ENCODE measurements at regions not wholly inside any gene's neighbourhood (a gene's known extent, or its start where the extent isn't known, plus 50 kb on each side); places are given as distances from the start of the nearest gene placed in this dataset.

DNA sequence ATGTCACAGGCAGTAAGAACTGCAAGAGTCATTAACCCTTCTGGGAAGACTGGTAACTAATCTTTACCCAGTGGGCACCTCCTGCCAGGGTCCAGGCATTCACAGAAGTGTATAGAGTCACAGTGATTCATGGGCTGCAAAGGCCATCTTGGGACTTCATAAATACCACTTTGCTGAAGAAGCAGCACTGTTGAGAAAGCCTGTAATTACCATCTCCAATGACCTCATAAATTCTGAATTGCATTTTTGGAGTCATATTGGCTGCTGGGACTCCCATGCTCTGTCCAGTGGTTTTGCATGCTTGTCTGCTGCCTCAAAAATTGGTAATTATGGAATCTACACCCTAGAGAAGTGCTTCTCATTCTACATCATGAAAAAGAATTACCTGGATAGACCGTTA lies 837.2 kb downstream of the NTRK3 start:
- DNase-seq (ENCODE audit: low spot score in 2 of 2), result no peak

DNA sequence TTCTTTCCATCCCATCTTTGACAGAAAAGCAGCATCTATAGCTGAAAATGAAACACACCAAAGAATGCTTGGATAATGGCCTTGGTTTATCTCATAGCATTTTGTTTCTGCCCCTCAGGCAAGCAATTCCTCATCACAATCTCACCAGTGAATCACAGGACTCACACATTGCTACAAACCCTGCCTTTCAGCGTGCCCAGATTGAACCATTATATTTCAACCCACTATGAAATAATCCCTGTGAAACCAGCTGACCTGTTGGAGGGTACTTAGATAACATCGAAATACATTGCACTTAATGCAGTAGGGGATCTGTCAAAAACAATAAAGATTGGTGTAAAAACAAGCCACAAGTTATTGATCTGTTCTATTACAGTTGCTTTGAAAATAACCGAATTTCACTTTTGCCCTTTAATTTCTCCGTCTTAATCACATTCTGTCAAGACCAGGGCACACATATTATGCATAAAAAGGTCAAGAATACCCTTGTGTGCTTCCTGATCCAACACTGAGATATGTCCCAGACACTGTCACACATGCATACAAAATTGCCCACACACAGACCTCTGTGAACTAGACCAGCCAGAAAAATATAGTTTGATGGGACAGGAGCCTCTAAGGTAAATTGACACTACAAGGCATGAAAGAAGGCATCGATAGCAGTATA lies 839.8 kb downstream of the NTRK3 start:
- DNase-seq (ENCODE audit: low spot score in 2 of 2) (no peak), FAIRE-seq (no peak)

More for the DNA sequence above, 837.2 kb downstream of the NTRK3 start:
- FAIRE-seq, result no peak

DNA sequence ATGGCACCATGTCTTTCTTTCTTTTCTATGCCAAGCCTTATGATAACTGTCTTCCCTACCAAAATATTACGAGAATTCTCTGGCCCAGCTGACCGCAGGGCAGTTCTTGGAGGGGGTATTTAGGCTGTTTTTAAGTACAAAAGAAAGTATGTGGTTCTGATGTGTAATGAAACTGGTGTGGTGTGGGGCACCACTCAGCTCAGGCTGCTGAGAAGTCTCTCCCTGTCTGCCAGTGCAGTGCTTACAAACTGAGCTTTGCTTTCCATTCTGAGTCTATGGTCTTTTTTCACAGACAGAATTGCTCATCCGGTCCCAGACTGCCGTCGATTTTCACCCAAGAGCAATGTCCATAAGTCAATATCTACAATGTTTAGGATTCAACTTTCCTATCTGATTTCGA lies 847.6 kb downstream of the NTRK3 start:
- FAIRE-seq (no peak), DNase-seq (ENCODE audit: low spot score in 2 of 2) (no peak)

DNA sequence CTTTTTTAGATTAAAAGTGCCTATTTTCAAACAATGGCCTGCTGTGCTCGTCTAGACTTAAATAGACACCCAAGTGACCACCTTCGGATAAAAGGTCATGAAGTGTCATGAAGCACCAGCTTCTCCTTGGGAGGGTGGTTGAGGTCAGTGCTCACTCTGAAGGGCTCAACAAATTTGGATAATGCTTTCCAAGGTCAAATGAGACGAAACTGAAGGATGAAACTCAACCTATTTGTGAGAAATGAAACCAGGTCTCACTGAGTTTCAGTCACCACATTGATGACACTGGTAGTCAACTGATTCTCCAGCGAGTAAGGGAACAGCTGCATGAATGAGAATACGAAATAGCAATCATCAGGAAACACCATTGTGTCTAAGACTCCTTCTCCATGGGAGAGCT lies 852.6 kb downstream of the NTRK3 start:
- DNase-seq (ENCODE audit: low spot score in 2 of 2), result no peak
- FAIRE-seq, result no peak

DNA sequence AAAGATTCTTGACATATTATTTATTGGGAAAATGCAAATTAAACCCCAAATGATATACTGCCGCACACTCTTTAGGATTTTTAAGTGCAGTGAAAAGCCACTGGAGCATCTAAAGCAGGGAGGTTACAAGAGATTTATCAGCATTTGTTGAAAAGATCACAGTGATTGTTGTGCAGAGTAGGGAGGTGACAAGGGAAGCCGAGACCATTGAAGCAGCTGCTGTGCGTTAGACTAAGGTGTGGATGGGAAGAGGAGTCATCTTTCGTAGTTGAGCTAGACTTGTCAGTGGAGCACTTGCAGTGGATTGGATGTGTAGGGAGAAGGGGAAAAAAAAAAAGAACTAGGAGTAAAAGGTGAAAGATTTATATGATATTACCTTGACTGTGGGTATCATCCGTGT lies 854.6 kb downstream of the NTRK3 start:
- no peak for FAIRE-seq
- DNase-seq (ENCODE audit: low spot score in 2 of 2), result no peak

DNA sequence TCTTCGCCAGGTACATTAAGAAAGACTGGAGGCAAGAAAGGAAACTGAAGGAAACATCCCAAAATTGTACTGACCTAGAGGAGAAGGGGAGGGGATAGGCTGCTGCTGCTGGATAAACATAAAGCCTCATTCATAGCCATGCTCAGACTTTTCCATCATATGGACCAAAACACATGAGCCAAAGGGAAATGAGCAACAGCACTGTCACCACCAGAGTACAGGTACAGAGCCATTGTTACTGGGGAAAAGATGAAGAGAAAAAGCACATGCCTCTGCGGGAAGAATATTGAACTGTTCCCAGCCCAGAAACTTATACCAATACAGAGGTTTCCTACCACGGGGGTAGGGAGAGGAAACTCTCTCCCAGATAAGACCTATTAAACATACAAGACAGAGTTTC lies 861.9 kb downstream of the NTRK3 start:
- no peak for DNase-seq (ENCODE audit: low spot score in 2 of 2)
- FAIRE-seq, result no peak

DNA sequence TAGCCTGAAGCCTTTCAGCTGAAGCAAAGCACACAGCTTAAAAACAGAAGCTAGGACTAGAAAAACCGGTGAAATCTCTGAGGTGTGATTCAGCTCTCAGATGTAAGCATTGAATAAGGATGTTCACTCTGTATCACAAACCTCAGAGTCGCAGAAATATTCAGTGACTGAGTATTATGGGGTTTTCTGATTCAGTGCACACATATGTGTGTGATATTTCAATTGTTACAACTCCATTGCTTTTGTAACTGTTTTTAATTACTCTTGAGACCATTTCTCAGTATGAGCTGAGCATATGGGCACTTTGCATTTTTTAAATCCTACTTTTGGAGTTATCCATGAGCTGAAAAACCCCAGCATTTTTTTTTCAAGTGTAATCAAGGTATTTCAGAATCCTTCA lies 868.8 kb downstream of the NTRK3 start:
- DNase-seq (ENCODE audit: low spot score in 2 of 2) (no peak), FAIRE-seq (no peak)

DNA sequence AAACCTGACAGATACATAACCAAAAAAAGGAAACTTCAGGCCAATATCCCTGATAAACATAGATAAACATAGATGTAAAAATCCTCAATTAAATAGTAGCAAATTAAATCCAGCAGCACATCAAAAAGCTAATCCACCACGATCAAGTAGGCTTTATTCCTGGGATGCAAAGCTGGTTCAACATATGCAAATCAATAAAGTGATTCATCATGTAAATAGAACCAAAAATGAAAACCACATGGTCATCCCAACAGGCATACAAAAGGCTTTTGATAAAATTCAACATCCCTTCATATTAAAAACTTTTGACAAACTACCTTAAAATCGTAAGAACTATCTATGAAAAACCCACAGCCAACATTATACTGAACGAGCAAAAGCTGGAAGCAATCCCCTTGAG lies 882.2 kb downstream of the NTRK3 start:
- no peak for FAIRE-seq
- no peak for DNase-seq (ENCODE audit: low spot score in 2 of 2)

DNA sequence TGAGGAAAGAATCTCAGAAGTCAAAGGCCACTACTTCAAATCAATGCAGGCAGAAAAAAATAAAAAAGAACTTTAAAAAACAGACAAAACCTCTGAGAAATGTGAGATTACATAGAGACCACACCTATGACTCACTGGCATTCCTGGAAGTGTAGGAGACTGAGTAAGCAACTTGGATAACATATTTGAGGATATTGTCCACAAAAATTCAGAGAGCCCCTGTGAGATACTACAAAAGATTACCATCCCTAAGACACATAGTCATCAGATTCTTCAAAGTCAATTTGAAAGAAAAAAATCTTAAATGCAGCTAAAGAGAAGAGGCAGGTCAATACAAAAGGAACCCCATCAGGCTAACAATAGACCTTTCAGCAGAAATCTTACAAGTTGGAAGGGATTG lies 887.3 kb downstream of the NTRK3 start:
- no peak for DNase-seq (ENCODE audit: low spot score in 2 of 2)
- FAIRE-seq, result no peak

DNA sequence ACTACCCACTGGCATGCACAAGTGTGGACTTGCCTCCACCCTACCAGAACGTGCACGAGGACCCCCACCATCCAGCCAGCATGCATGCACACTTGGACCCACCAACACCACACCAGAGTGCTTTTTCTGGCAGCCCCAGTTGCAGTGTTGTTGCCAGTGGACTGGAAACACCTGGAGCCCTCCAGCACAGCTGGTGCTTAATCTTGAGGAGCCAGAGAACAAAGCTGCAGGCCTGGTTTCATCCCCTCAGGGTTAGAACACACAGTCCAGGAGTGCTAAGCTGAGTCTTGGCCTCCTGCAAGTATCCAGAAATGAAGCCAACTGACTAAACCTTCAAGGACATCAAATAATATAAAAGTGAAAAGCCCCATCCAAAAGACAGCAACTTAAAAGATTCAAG lies 888.0 kb downstream of the NTRK3 start:
- DNase-seq (ENCODE audit: low spot score in 2 of 2) (no peak), FAIRE-seq (no peak)

DNA sequence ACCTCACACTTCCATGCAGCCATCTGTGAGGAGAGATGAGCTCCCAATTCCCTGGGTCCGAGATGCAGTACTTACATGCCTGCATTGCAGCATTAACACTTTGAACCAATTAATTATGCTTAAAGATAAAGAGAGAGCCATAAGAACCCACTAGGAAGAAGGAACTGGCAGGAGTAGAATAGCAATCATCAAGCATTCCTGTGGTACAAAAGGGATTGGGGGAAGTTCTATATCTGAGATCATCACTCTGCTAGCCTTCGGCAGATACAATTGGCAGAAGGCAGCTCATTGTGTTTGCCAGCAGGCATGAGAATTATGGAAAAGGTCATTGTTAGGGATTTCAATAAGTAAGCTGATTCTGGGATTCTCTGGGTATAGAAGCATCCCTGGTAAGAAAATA lies 891.4 kb downstream of the NTRK3 start:
- FAIRE-seq (no peak), DNase-seq (ENCODE audit: low spot score in 2 of 2) (no peak)

DNA sequence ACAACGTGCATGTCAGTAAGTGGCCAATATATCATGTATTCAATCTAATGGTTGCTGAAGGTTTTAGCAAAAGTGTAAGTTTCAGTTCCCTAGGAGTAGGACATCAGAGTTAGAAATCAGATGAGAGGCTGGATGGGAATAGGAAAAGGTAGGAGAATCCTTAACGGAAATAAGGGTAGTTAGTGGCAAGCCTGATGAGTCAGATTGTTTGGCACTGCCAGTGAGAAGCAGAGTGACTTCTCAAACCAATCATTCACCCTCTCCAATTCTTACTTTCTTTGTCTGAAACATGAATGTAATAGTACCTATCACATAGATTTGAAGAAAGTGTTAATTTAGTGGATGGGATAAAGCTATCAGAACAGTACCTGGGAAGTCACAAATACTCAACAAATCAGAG lies 894.0 kb downstream of the NTRK3 start:
- FAIRE-seq (no peak), DNase-seq (ENCODE audit: low spot score in 2 of 2) (no peak)

DNA sequence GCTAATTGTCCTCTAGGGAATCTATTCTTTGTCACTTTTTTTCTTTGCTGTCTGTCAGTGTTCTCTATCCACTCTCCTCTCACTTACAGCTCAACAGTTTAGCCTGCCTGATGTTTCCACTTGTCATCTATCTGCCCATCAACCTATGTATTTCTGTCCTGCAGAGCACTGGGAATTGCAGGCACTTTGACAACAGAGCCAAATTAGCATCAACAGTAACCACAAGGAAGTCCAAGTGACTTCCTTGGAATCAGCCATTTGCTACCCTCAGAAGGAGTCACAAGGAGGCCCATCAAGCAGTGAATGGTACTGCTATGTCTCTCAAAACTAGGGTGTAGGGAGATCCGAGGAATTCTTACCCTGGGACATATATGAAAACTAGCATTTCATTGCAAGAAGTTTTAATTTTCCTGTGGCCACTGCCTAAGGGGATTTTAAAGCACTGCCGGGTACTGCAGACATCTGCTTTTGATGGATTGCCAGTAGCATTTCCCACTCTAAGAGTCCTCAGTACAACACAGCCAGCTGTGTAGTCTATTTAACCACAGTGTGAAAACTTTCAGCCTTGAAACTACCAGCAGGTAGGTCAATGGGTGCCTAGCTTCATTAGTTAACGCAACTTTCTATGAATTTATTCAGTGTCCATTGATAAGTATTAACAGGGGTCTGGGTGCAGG lies 898.8 kb downstream of the NTRK3 start:
- DNase-seq (ENCODE audit: low spot score in 2 of 2) (no peak), FAIRE-seq (no peak)

DNA sequence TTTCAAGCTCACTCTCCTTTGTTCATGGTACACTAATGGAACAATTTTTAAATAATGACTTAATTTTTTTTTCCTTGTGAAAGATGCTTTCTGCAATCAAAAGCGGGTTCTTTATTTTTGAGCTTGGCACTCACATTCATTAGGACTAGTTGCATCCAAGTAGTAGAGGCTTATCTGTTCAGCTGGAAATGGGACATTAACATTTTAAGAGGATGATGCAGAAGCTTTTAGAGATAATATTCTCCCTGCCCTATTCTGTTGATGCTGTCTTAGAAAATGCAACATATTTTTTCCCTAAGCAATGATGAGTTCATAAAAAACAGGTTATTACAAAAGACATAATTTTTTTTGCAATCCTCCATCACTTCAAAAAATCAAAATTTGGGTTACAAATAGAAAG lies 900.6 kb downstream of the NTRK3 start:
- DNase-seq (ENCODE audit: low spot score in 2 of 2) (no peak), FAIRE-seq (no peak)

DNA sequence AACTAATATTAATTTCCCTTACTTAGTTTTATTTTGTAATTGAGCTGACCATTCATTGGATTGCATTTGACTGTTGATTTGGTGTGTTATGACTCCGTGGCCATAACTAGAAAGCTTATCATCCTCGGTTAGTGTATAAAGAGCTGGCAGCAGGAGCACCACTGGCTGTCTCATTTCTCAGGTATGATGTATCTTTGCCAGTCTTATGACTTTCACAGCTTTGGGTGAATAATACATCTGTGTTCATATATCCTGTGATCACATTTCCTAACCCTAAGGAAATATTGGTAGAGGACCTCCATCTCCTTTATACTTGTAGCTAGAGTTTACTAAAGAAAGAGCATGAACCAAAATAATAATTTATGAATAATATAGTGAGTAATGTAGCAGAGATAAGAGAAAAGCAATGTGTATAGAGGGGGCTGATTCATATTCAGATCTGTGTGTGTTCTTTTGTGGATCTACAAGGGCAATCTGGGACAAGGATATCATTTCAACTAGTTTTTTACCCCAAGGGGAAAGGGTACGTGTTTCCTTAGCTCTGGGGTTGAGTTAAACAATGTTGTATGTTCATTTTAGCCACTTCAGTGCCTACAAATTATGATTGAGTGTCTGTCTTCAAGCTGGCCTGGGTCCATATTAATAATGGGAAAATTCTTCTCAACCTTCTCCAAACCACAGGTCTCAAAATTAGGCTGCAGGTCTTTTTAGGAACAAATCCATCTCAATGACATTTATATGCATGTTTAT lies 901.7 kb downstream of the NTRK3 start:
- DNase-seq (ENCODE audit: low spot score in 2 of 2) (no peak), FAIRE-seq (no peak)

DNA sequence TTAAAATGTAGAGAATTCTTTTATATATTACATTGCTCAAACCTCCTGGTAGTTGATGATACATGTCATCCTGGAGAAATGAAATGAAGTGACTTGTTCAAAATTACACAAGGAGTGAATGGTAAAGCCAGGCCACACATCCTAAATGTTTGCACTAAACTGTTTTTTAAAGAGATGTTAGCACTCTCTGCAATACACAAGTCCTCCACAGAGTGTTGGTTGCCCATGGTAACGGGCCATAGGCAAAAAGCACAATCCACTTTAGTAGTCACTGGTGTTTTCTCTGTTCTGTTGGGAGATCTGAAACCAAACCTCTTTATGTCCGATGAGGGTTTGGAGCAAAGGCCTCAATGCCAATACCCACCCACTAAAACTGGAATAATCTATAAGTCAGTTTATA lies 907.4 kb downstream of the NTRK3 start:
- FAIRE-seq (no peak), DNase-seq (ENCODE audit: low spot score in 2 of 2) (no peak)

DNA sequence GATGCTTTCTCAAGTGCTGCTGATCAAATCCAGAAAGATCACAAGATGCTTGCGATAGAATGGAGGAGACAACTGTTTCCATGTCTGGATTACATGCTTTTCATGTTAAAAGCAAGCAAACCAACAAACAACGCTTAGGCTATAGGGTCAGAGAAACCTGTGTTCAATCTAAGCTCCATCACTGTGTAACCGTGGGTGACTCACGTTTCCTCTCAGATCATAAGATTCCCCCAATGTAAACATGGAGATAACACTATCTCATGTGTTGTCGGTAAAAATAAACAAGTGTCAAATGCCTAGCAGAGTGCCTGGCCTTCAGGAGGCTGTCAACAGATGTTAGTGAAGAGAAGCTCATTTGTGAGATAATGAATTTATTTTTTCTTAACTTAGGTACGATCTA lies 907.8 kb downstream of the NTRK3 start:
- no peak for DNase-seq (ENCODE audit: low spot score in 2 of 2)
- no peak for FAIRE-seq

DNA sequence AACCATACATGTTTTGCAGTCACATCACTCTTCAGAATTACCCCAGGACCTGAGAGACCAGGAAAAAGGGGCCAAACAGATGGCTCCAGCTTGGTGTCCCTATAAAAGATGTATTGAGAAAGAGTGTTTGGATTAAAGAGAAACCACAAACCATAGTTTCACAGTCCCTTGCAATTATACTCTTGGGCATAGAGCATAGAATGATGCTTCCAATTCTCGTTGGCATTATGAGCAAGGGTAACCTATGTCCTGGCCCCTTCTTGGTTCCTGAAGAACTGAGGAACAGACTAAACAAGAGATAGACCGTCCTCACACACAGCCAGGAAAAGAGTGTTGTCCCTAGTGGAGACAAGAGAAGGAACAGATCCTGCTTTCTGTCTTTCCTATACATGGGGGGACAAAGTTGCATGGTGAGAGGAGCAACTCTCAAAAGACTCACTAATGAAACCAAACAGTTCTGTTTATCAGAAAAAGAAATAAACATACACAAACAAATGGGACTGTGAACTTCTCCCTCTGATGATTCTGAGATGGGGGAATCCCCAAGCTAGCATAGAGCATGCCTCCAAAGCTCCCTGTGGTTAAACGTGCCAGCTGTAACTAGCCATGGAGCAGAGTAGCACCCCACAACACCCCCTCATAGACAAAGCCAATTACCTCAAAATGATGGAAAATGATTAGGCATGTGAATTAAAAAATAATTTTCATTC lies 908.6 kb downstream of the NTRK3 start:
- no peak for DNase-seq (ENCODE audit: low spot score in 2 of 2)
- no peak for FAIRE-seq

DNA sequence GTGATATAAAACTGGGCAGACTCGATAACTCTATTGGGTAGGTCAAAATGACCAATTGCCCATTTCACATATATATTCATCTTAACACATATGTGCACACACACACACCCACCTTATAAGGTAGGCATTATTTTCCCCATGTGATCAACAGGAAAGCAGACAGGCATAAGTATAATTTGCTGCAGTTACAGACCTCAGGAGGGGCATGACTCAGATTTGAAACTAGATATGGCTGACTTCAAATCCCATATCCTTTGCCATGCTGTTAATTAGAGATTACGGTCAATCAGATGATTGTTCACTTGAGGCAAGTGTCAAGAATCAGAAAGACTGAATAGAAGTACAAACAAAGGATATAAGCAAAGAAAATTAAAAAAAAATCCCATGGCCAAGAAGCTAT lies 910.6 kb downstream of the NTRK3 start:
- FAIRE-seq (no peak), DNase-seq (ENCODE audit: low spot score in 2 of 2) (no peak)

DNA sequence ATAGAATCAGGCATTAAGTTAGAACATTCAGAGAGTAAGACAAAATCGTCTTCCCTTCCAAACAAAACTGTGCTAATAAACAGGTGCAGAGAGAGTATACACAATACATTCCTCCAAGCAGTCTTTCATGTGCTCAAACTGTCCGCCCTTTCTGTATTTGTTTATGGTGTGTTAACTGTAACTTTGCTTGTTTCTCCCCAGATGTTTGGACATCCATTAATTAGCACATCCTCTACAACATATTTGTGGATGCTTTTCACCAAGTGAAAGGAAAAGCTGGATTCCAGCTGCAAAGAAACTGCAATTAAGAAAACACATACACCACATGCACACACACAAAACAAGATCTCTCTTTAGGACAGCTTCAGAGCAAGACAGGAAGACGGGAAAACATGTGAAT lies 912.6 kb downstream of the NTRK3 start:
- FAIRE-seq, result no peak

DNA sequence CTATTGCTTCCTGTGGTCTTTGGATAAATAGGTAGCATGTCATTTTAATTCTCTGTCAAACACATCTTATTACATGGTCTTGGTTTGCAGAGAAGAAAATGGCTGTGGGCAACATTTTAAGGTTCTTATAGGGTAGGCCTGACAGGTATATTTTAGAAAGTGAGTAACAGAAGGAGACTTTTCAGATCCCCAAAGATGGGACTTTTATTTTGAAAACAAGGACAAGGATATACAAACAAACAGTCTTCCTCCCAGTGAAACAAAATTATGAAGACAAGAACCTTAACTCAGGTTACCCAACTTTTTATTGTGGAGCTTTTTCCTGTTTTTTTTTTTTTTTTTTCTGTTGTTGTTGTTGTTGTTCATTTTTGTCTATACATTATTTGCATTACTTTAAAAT lies 916.2 kb downstream of the NTRK3 start:
- no peak for DNase-seq (ENCODE audit: low spot score in 2 of 2)
- no peak for FAIRE-seq

More for the DNA sequence above, 912.6 kb downstream of the NTRK3 start:
- no peak for DNase-seq (ENCODE audit: low spot score in 2 of 2)
